GM04504 (cell line): ENCODE measurements at regions not wholly inside any gene's neighbourhood (a gene's known extent, or its start where the extent isn't known, plus 50 kb on each side); places are given as distances from the start of the nearest gene placed in this dataset.
"Not testable (repeated sequence)": the region's sequence is repeated elsewhere in the genome, so short reads cannot be mapped to it uniquely, and the experiment has no call there.

Experiments
- DNase-seq: peaks from one replicate; pipeline ENCODE4 v3.0.0-alpha.2; 2012; ENCODE audit warnings: low read depth

- no peak for DNase-seq
Measured at GRCh38 chr12:78519422-78519821, 345.2 kb upstream of the SYT1 start.

GRCh38 chr12:78530100-78530765, 334.3 kb upstream of the SYT1 start:
- DNase-seq = peak; percentile 55

GRCh38 chr12:78531831-78532458, 332.6 kb upstream of the SYT1 start:
- DNase-seq = no peak

- DNase-seq = no peak
Measured at GRCh38 chr12:78534311-78534710, 330.3 kb upstream of the SYT1 start.

GRCh38 chr12:78540606-78541336, 323.8 kb upstream of the SYT1 start:
- DNase-seq = no peak

GRCh38 chr12:78550831-78551230, 313.7 kb upstream of the SYT1 start:
- no peak for DNase-seq

GRCh38 chr12:78555802-78556201, 308.8 kb upstream of the SYT1 start:
- no peak for DNase-seq

GRCh38 chr12:78556651-78557050, 307.9 kb upstream of the SYT1 start:
- no peak for DNase-seq

- DNase-seq = no peak
Measured at GRCh38 chr12:78559416-78559815, 305.2 kb upstream of the SYT1 start.

- DNase-seq = no peak
Measured at GRCh38 chr12:78559886-78560285, 304.7 kb upstream of the SYT1 start.

GRCh38 chr12:78560633-78561032, 303.9 kb upstream of the SYT1 start:
- DNase-seq = no peak

GRCh38 chr12:78562368-78563205, 302.0 kb upstream of the SYT1 start:
- no peak for DNase-seq

- no peak for DNase-seq
Measured at GRCh38 chr12:78563826-78564225, 300.7 kb upstream of the SYT1 start.

GRCh38 chr12:78566456-78566855, 298.1 kb upstream of the SYT1 start:
- no peak for DNase-seq

GRCh38 chr12:78568321-78569020, 296.1 kb upstream of the SYT1 start:
- DNase-seq = no peak

GRCh38 chr12:78571953-78572352, 292.6 kb upstream of the SYT1 start:
- no peak for DNase-seq

- not testable (repeated sequence) for DNase-seq
Measured at GRCh38 chr12:78575208-78575607, 289.4 kb upstream of the SYT1 start.

GRCh38 chr12:78579846-78580245, 284.7 kb upstream of the SYT1 start:
- no peak for DNase-seq

- DNase-seq = no peak
Measured at GRCh38 chr12:78580296-78580695, 284.3 kb upstream of the SYT1 start.

GRCh38 chr12:78584695-78585094, 279.9 kb upstream of the SYT1 start:
- no peak for DNase-seq

GRCh38 chr12:78585132-78585531, 279.4 kb upstream of the SYT1 start:
- no peak for DNase-seq

GRCh38 chr12:78586790-78587189, 277.8 kb upstream of the SYT1 start:
- DNase-seq = no peak
